GM12892 (cell line): ENCODE measurements at regions not wholly inside any gene's neighbourhood (a gene's known extent, or its start where the extent isn't known, plus 50 kb on each side); places are given as distances from the start of the nearest gene placed in this dataset.

Experiments
- POLR2A ChIP-seq: IDR thresholded peaks from 2 replicates; pipeline ENCODE4 v1.6.1; 2011; ENCODE audit warnings: low read depth, low read length, control low read depth
- POLR2AphosphoS5 ChIP-seq: IDR thresholded peaks from 2 replicates; pipeline ENCODE4 v1.6.1; 2011; ENCODE audit warnings: low read depth, low read length, control low read depth
- TAF1 ChIP-seq: IDR thresholded peaks from 2 replicates; pipeline ENCODE4 v1.6.1; 2011; ENCODE audit warnings: low read depth, mild to moderate bottlenecking, control low read depth, low read length, borderline replicate concordance

DNA sequence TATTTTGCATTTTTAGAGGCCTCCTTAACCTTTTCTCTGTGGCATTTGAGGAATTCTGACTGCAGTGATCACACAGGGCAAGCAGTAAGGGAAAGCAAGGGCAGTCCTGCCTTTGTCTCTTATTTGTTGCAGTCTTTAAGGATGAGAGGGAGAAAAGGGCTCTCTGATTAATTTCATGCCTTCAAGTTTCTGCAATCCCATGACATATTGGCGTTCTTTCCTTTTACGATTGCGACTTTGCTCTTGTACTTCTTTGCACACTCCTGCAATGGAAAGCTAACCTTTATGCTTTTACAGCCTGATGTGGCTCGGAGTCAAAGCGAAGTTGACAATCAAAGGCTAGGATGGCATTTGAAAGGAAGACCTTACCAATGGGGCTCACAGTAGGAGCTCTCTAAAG is 698.4 kb downstream of the DNAH5 start:
- no peak for TF ChIP-seq POLR2A
- TF ChIP-seq POLR2AphosphoS5 = no peak
- TF ChIP-seq TAF1 = no peak
